ENCODE measurements at regions not wholly inside any gene's neighbourhood (a gene's known extent, or its start where the extent isn't known, plus 50 kb on each side); places are given as distances from the start of the nearest gene placed in this dataset.
"Not testable (repeated sequence)": the region's sequence is repeated elsewhere in the genome, so short reads cannot be mapped to it uniquely, and the experiment has no call there.

GRCh38 chr5:5751498-5751897, 329.0 kb downstream of the ICE1 start:
- DNase-seq (ENCODE audit: low read depth), result no peak

GRCh38 chr5:5741418-5741817, 318.9 kb downstream of the ICE1 start:
- no peak for DNase-seq (ENCODE audit: low read depth)

DNA sequence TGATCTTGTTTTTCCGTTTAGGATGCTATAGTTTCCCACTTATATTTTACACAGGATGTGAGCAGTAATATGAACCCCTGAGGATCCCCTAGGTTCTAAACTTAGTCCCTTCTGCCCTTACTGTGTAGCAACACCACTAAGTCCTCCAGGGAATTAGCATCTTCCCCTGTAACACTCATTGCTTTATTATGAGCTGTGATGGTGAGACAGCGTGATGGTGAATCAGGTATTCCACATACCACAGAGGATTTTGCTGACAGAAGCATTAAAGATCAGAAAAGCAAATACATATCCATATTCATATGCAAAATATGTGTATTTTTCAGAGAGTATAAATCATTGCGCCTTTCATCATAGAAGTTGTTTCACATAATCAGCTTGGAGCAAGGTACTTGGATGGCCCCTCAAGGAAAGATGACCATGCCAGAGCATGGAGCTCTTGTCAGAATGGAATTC, 317.0 kb downstream of the ICE1 start:
- DNase-seq (ENCODE audit: low read depth), result no peak

DNA sequence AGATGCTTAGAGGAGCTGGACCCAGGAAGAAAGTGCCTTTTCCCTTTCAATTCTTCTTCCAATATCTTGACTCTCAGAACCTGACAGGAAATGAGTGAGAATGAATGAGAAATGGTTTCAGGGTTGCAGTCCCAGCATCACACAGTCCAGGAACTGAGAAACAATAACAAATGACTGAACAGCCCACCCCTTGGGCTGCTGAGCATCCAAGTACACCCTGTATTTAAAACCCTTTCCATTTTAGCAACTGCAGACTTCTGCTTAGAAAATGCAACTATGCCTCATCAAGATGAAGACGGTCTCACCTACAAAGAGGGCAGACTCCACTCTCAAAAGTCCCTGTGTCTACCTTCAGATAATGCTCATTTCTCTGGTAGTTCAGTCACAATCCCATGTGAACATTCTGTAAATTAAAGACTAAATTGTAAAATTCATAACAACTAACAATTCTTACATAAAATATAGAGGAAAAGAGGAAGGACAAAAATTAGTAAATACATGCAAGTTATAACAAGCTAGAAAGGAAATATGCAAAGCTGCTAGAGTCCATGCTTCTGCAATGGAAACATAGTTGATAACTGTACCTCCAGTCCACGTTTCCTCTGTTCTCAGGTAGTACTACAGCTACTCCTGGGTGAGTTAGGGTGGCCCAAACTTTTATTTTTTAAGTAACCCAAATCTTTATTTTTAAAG, 316.5 kb downstream of the ICE1 start:
- DNase-seq (ENCODE audit: low read depth), result no peak

- DNase-seq (ENCODE audit: low read depth), result no peak
These were observed 313.5 kb downstream of the ICE1 start for GRCh38 chr5:5736007-5736406.

GRCh38 chr5:5733058-5733457, 310.6 kb downstream of the ICE1 start:
- DNase-seq (ENCODE audit: low read depth), result not testable (repeated sequence)

- DNase-seq (ENCODE audit: low read depth), result no peak
These were observed 303.9 kb downstream of the ICE1 start for GRCh38 chr5:5726401-5726800.

- DNase-seq (ENCODE audit: low read depth), result no peak
These were observed 299.4 kb downstream of the ICE1 start for GRCh38 chr5:5721881-5722280.

GRCh38 chr5:5719292-5719691, 296.8 kb downstream of the ICE1 start:
- no peak for DNase-seq (ENCODE audit: low read depth)

DNA sequence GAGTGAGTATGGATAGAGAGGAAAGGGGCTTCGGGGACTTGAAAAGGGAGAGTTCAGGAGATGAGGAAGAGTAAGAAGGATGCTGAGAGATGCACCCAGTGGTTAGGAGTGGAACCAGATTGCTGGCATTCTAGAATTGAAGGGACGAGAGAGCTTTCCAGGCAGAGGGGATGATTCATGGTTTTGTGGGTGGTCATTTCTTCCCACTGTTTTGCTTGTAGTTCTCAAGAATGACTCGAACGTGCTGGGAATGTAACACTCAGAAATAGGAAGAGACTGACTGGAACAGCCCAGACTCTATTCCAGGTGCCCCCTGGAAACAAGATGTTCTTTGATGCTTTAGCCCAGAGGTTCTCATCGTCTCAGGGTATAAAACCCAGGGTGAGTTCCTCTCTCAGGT, 294.2 kb downstream of the ICE1 start:
- DNase-seq (ENCODE audit: low read depth), result no peak

DNA sequence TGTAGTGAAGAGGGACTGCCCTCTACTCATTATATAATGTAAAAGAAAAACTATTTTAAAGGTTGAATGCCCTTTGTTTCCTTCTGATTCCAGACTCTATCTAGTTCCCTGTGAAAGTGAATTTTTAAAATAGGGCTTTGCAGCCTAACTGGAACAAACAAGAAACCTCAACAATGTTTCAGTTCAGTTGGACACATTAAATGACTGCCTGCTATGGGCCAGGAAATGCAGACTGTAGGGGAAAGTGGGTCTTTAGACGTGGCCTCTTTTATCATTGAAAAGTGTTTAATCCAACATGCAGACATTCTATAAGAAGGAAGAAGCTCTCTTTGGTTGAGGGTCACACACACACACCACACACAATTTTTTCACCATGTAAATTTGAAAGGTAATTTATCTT, 289.1 kb downstream of the ICE1 start:
- no peak for DNase-seq (ENCODE audit: low read depth)

DNA sequence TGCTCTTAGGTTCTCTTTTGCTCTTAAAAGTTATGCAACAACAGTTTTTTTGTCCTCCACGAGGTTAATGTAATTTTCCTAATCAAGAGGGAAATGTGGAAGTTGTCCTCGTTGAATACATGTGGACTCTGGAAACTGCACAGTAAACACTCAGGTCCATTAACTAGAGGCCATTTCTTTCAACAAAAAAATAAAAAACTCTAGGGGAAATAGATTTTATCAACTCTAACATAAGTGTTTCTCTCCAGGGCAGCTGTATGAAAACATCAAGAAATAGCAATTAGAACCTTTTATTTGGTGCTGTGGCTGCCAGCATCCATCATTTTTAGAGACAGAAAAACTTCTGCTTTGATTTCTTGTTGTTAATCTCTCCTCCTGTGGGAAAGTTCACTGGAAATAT, 288.6 kb downstream of the ICE1 start:
- DNase-seq (ENCODE audit: low read depth), result no peak

DNA sequence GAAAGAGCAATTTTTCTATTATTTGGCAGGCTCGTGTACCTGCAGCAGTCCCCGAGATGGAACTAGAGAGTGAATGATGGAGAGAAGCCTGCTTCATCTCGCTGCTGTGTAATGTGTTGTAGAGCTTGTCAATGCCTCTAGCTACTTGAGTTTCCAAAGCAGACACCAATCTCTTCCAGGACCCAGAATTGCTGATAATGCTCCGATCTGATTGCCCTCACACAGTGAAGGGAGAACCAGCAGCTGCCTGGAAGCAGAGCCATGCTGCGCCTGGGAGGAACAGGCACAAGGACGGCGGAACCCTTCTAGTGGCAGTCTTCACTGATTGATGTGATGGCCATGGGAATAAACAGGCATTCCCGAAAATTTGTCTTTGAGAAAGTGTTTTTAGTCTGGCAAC, 288.0 kb downstream of the ICE1 start:
- no peak for DNase-seq (ENCODE audit: low read depth)

DNA sequence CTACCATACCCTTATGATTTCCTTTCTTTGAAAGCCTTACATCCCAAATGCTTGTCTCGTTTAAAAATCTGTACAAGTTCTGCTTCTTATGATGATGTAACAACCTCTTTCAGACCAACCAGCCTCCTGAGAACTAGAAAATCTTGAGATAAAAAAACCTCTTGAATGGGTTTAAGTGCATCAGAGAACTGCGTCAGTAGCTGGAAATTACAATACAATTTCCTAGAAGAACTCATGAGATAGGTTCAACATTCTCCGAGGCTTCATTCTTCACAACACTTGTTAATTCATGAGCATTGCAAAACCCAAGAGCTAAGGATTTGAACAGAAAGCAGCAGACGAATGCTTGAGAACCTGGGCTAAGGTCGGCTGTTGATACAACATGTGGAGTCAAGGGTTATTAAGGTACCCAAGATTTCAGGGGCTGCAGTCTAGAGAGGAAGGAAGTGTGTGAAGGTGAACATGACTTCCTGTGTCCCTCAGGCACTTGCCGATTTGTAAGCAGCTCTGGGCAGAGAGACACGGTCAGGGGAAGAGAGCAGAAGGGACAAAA, 286.0 kb downstream of the ICE1 start:
- no peak for DNase-seq (ENCODE audit: low read depth)

GRCh38 chr5:5705010-5705409, 282.5 kb downstream of the ICE1 start:
- DNase-seq (ENCODE audit: low read depth), result no peak

DNA sequence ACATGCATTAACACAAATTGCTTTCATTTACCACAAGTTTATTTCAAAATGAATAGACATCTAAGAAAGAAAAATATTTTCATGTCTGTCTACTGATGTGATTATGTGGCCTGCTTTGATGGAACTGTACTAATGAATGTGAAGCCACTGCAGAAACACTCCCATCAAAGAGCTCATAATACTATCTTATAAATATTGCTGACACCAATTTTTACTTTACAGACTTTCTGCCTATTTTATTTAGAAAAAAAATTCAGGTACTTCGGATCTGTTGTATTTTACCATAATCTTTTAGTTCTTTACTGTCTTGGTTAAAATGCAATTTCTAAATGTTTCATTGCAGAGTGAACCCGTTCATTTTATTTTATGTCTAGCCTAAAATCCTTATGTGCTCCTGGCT, 281.9 kb downstream of the ICE1 start:
- DNase-seq (ENCODE audit: low read depth), result no peak

- DNase-seq (ENCODE audit: low read depth), result no peak
These were observed 280.5 kb downstream of the ICE1 start for GRCh38 chr5:5702934-5703333.

- DNase-seq (ENCODE audit: low read depth), result peak; percentile 0
These were observed 278.1 kb downstream of the ICE1 start for GRCh38 chr5:5700549-5700948.

DNA sequence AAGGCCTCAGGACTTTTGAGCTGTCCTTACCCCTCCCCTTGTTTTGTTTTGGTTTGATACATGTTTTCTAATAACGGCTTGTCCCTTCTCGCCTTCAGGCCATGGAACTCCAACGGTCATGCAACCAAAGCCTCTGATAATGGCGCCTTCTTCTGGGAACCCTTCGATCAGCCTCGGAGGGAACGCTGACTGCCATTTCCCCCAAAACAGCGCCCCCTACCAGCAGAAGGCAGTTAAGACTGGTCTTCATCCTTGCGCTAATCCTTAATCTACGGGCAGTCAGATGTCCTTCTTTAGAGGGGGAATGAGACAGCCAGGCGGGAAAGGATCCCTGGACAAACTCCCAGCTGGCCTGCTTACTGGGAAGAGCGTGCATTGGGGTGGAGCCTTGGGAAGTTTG, 276.6 kb downstream of the ICE1 start:
- no peak for DNase-seq (ENCODE audit: low read depth)

GRCh38 chr5:5695266-5695665, 272.8 kb downstream of the ICE1 start:
- DNase-seq (ENCODE audit: low read depth), result no peak

GRCh38 chr5:5688925-5689310, 266.4 kb downstream of the ICE1 start:
- DNase-seq (ENCODE audit: low read depth), result no peak

DNA sequence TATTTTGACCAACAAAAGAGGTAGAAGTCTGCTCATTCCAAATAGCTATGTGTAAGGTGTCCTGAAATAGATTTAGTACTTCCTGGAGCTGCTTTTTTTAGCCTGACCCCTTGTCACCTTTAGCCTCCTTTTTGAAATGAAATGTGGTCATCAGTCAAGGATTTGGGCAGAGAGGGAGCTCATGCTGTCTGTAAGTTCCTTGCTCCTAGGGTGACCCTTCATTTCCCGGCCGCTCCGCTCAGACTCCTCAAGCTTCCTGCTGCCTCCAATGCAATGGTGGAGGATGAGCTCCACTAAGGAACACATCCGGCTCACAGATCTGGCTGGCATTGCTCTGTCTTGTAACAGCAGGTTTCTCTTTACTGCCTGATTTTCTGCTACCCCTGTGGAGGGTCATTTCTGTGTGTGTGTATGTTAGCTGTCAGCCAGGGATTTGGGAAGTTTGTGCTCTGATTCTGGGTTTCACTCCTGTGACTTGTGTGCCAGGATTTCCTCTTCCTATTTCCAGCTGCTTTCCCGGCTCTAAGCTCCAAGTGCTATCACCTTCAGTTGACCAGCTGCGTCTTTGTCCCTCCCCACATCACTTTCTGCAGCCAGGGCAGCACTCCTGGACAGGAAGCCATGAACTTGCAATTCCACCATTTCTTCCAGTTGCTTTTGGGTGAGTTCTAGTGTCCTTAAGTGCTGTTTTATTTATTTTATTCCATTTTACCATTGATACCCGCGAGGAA, 265.9 kb downstream of the ICE1 start:
- DNase-seq (ENCODE audit: low read depth), result no peak

GRCh38 chr5:5687113-5687512, 264.6 kb downstream of the ICE1 start:
- no peak for DNase-seq (ENCODE audit: low read depth)
